ENCODE measurements at regions not wholly inside any gene's neighbourhood (a gene's known extent, or its start where the extent isn't known, plus 50 kb on each side); places are given as distances from the start of the nearest gene placed in this dataset.

DNA sequence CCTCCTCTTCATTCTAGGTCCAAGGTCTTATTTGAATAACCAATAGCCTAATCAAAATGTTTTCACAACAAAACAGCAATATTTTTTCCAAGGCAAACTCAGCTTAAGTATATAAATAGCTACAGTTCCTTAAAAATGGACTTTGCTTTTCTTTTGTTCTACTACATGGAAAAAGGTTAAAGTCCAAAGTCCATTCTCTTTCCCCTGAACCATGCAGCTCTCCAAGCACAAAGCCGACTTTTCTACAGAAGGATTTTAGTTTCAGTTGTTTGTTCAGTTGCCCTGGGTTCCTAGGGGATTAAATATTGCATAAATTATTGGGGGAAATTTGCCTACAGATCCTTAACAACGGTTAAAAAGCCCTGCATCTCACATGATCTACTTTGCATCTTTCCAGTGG is 677.0 kb upstream of the KLF4 start:
- Histone ChIP-seq H3K9ac (ENCODE audit: low read depth in 1 of 2, low read length in 2 of 2) (no peak overlapping the region), H3K27me3 (ENCODE audit: control insufficient read depth in 4 of 4, insufficient read depth in 4 of 4, low read length in 3 of 4) (no peaks in the 10 kb centered on the region), H3K4me3 (ENCODE audit: low read depth in 1 of 3, low read length in 3 of 3) (no peak overlapping the region), H3K27ac (ENCODE audit: low read depth in 1 of 2, low read length in 2 of 2) (no peak overlapping the region), H3K36me3 (ENCODE audit: control insufficient read depth in 4 of 4, insufficient read depth in 3 of 4, low read depth in 1 of 4, low read length in 3 of 4) (no peaks in the 10 kb centered on the region), H3K9me3 (ENCODE audit: control insufficient read depth in 4 of 4, low read length in 3 of 4) (no peaks in the 10 kb centered on the region), H3K4me1 (ENCODE audit: control insufficient read depth in 4 of 4, insufficient read depth in 4 of 4, low read length in 3 of 4) (peaks cover 0 to 4% (median 0%) of the 10 kb centered on the region in 4 donors)
- TF ChIP-seq, protein P1, sequence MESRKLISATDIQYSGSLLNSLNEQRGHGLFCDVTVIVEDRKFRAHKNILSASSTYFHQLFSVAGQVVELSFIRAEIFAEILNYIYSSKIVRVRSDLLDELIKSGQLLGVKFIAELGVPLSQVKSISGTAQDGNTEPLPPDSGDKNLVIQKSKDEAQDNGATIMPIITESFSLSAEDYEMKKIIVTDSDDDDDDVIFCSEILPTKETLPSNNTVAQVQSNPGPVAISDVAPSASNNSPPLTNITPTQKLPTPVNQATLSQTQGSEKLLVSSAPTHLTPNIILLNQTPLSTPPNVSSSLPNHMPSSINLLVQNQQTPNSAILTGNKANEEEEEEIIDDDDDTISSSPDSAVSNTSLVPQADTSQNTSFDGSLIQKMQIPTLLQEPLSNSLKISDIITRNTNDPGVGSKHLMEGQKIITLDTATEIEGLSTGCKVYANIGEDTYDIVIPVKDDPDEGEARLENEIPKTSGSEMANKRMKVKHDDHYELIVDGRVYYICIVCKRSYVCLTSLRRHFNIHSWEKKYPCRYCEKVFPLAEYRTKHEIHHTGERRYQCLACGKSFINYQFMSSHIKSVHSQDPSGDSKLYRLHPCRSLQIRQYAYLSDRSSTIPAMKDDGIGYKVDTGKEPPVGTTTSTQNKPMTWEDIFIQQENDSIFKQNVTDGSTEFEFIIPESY (IDR thresholded peaks at IDR 0.05), result no peak
- no peak for TF ChIP-seq TAF1 (conservative IDR thresholded peaks at IDR 0.05)
- TF ChIP-seq NR2F2 (IDR thresholded peaks at IDR 0.05), result no peak
- peak; percentile 35 for TF ChIP-seq HNF4G (IDR thresholded peaks at IDR 0.05)
- no peak for TF ChIP-seq SP1 (IDR thresholded peaks at IDR 0.05)
- no peak for TF ChIP-seq YY1 (IDR thresholded peaks at IDR 0.05)
- TF ChIP-seq GABPA (IDR thresholded peaks at IDR 0.05 in 1 of 2, conservative IDR thresholded peaks at IDR 0.05 in 1 of 2), result no peak
- no peak for TF ChIP-seq RAD21 (IDR thresholded peaks at IDR 0.05)
- TF ChIP-seq FOXA2 (IDR thresholded peaks at IDR 0.05), result no peak
- no peak for TF ChIP-seq FOXA1 (IDR thresholded peaks at IDR 0.05)
- TF ChIP-seq, protein P2, sequence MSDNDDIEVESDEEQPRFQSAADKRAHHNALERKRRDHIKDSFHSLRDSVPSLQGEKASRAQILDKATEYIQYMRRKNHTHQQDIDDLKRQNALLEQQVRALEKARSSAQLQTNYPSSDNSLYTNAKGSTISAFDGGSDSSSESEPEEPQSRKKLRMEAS (IDR thresholded peaks at IDR 0.05), result no peak
- TF ChIP-seq, protein P3, sequence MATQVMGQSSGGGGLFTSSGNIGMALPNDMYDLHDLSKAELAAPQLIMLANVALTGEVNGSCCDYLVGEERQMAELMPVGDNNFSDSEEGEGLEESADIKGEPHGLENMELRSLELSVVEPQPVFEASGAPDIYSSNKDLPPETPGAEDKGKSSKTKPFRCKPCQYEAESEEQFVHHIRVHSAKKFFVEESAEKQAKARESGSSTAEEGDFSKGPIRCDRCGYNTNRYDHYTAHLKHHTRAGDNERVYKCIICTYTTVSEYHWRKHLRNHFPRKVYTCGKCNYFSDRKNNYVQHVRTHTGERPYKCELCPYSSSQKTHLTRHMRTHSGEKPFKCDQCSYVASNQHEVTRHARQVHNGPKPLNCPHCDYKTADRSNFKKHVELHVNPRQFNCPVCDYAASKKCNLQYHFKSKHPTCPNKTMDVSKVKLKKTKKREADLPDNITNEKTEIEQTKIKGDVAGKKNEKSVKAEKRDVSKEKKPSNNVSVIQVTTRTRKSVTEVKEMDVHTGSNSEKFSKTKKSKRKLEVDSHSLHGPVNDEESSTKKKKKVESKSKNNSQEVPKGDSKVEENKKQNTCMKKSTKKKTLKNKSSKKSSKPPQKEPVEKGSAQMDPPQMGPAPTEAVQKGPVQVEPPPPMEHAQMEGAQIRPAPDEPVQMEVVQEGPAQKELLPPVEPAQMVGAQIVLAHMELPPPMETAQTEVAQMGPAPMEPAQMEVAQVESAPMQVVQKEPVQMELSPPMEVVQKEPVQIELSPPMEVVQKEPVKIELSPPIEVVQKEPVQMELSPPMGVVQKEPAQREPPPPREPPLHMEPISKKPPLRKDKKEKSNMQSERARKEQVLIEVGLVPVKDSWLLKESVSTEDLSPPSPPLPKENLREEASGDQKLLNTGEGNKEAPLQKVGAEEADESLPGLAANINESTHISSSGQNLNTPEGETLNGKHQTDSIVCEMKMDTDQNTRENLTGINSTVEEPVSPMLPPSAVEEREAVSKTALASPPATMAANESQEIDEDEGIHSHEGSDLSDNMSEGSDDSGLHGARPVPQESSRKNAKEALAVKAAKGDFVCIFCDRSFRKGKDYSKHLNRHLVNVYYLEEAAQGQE (IDR thresholded peaks at IDR 0.05), result no peak
- TF ChIP-seq HNF4A (conservative IDR thresholded peaks at IDR 0.05), result peak; percentile 69 to 92
- TF ChIP-seq RXRA (IDR thresholded peaks at IDR 0.05), result no peak
- TF ChIP-seq JUND (IDR thresholded peaks at IDR 0.05), result no peak
- TF ChIP-seq EGR1 (IDR thresholded peaks at IDR 0.05; ENCODE audit: low read depth in 2 of 2), result no peak
- WGBS, result 48% methylated on average over 2 of the region's 2 CpGs
- no peak for DNase-seq (ENCODE audit: low spot score)

DNA sequence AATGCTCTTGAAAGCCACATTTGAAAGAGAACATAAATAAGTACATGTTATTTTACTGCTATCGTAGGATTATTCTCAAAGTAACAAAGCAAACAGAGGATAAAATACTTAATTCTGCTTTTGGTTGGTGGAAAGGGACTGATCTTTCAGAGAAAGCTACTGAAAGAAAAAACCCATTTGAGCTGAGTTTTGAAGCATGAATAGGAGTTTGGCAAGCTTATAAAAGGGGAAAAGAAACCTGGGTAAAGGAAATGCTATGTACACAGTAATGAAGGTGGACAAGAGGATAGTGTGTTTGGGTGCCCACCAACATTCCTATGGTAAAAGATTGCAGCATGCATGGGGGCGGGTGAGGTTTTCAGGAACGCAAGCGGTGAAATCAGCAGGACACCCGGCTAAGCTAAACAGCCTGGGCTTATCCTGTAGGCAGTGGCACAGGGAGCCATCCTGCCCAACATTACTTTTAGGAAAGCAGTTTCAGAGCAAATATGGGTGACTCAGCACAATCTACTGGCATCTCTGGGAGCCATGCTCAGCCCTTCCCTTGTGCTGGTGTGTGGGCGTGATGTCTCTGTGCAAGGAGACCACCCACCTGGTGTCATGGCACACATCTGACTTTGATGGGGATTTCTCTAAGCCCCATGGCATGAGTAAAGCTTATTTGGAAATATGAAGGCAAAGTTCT is 673.9 kb upstream of the KLF4 start:
- WGBS, result 90% methylated on average over 6 of the region's 6 CpGs
- Histone ChIP-seq H3K36me3 (ENCODE audit: control insufficient read depth in 4 of 4, insufficient read depth in 3 of 4, low read depth in 1 of 4, low read length in 3 of 4) (no peaks in the 10 kb centered on the region), H3K9ac (ENCODE audit: low read depth in 1 of 2, low read length in 2 of 2) (no peak overlapping the region), H3K4me1 (ENCODE audit: control insufficient read depth in 4 of 4, insufficient read depth in 4 of 4, low read length in 3 of 4) (peaks cover 0 to 7% (median 4%) of the 10 kb centered on the region in 4 donors), H3K4me3 (ENCODE audit: low read depth in 1 of 3, low read length in 3 of 3) (no peak overlapping the region), H3K27ac (ENCODE audit: low read depth in 1 of 2, low read length in 2 of 2) (no peak overlapping the region), H3K27me3 (ENCODE audit: control insufficient read depth in 4 of 4, insufficient read depth in 4 of 4, low read length in 3 of 4) (no peaks in the 10 kb centered on the region), H3K9me3 (ENCODE audit: control insufficient read depth in 4 of 4, low read length in 3 of 4) (no peaks in the 10 kb centered on the region)
- TF ChIP-seq TAF1 (conservative IDR thresholded peaks at IDR 0.05) (no peak), YY1 (IDR thresholded peaks at IDR 0.05) (no peak), FOXA1 (IDR thresholded peaks at IDR 0.05) (no peak), HNF4A (conservative IDR thresholded peaks at IDR 0.05) (no peak), SP1 (IDR thresholded peaks at IDR 0.05) (no peak), RAD21 (IDR thresholded peaks at IDR 0.05) (no peak)
- TF ChIP-seq, protein P2 (IDR thresholded peaks at IDR 0.05), result no peak
- DNase-seq (ENCODE audit: low spot score), result no peak
